Epithelial cell of esophagus (primary cell): ENCODE measurements at regions not wholly inside any gene's neighbourhood (a gene's known extent, or its start where the extent isn't known, plus 50 kb on each side); places are given as distances from the start of the nearest gene placed in this dataset.

Experiments
- DNase-seq: peaks from one replicate; pipeline ENCODE4 v3.0.0; 2010; ENCODE audit warnings: low read depth
- H3K4me3 ChIP-seq: 2 replicates; pipeline ENCODE4 v1.5.1; 2011; ENCODE audit warnings: mild to moderate bottlenecking, low read length, control low read depth
- TF ChIP-seq, protein P1 (sequence below): IDR thresholded peaks from 2 replicates; pipeline ENCODE4 v1.5.1; 2011; ENCODE audit warnings: low read depth, mild to moderate bottlenecking, low read length, control low read depth, inconsistent platforms; ENCODE audit not compliant: insufficient read depth; ENCODE audit errors: missing control alignments

DNA sequence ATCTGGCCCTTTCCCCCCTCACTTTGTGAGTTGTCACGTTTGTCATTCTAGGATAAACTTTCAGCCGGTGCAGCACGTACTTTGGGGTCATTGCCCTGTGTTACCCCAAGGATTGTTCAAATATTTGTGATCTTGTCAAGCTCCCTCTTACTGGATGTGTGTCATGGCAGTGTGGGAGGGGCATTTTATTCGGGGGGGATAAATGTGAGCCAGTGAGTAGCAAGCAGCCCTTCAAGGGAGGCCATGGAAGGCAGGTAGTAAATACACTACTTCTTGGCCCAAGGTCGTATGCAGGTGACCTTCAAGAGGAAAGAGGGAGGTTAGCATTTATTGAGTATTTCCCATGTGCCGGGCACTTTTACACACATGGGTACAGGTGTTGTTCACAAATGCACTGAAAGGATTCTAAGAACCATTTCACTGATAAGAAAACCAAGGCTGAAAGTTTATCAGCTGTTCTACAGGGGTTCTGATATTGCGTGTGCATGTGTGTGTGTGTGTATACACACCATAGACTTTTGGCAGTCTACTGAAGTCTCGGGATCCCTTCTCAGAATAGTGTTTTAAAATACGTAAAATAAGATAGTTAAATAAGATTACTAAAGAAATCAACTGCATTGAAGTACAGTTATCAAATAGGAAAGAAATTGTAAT lies 410.3 kb upstream of the TBX3 start:
- DNase-seq: no peak
- TF ChIP-seq, protein P1, sequence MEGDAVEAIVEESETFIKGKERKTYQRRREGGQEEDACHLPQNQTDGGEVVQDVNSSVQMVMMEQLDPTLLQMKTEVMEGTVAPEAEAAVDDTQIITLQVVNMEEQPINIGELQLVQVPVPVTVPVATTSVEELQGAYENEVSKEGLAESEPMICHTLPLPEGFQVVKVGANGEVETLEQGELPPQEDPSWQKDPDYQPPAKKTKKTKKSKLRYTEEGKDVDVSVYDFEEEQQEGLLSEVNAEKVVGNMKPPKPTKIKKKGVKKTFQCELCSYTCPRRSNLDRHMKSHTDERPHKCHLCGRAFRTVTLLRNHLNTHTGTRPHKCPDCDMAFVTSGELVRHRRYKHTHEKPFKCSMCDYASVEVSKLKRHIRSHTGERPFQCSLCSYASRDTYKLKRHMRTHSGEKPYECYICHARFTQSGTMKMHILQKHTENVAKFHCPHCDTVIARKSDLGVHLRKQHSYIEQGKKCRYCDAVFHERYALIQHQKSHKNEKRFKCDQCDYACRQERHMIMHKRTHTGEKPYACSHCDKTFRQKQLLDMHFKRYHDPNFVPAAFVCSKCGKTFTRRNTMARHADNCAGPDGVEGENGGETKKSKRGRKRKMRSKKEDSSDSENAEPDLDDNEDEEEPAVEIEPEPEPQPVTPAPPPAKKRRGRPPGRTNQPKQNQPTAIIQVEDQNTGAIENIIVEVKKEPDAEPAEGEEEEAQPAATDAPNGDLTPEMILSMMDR: no peak
- H3K4me3 ChIP-seq: no peak overlapping the region

DNA sequence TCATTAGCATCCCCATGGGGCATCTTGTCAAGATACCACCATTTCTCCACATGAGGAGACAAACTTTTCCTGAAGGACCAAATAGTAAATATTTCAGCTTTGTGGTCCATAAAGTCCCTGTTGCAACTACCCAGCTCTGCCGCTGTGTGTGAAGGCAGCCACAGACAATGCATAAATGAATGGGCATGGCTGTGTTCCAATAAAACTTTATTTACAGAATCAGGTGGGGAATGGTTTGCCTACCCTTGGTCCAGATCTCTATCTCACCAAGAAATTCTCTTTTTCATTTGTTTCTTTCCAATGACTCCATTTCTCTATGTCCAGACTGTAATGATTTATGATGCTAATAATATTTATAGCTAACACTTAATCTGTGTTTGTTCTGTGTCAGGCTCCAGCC lies 409.3 kb upstream of the TBX3 start:
- no peak for DNase-seq
- TF ChIP-seq, protein P1: no peak
- H3K4me3 ChIP-seq: no peak overlapping the region

DNA sequence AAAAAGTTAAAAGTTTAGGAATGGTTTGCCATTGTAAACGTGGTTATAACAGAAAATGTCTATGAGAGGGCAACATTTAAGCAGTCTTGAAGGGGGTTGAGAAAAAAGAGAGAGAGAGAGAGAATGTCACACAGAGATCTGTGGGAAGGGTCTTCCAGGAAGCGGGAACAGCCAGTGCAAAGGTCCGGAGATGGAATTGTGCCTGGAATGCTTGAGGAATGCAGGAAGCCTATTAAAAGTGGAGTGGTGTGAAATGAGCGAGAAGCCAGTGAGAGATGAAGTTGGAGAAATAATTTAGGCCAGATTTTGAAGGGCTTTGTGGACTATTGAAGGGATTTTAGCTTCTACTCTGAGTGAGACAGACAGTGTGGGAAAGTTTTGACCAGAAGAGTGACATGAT lies 406.8 kb upstream of the TBX3 start:
- no peak overlapping the region for H3K4me3 ChIP-seq
- DNase-seq: no peak
- TF ChIP-seq, protein P1: no peak

DNA sequence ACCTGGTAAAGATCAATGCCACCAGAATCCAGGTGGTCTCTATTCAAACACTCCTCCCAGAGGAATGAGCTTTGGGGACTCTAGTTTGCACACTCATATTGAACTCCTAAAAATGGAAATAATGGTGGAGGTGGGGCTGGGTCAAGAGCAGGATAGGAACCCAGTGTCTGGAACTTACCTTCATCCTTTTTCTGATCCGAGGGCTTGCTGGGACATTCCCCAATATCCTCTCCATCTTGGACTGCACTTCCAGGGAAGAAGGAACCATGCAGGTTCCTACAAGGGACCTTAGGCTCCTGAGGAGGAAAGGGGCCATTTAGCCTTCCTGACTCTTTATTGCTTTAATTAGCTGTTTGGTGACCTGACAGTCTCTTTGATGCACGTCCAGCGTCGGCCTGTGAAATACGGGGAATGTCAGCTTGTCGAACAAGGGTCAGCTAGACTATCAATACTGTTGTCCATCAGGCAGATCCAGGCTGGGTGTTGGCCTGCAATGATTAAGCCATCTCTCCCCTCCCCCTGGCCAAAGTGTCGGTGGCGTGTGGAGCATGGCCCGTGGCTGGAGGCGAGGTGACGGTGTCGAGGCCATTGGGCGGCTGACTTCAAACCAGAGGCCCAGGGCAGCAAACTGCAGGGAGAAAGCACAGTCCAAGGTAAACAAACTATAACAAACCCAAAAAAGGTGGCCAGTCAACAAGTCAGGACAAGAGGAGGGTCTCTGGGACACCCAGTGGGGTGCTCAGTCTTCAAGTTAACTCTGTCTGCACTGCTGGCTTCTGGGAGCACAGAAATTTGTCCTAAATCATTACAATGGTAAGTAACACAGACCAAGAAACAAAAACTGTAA lies 405.2 kb upstream of the TBX3 start:
- no peak for DNase-seq
- TF ChIP-seq, protein P1: no peak
- H3K4me3 ChIP-seq: no peak overlapping the region

DNA sequence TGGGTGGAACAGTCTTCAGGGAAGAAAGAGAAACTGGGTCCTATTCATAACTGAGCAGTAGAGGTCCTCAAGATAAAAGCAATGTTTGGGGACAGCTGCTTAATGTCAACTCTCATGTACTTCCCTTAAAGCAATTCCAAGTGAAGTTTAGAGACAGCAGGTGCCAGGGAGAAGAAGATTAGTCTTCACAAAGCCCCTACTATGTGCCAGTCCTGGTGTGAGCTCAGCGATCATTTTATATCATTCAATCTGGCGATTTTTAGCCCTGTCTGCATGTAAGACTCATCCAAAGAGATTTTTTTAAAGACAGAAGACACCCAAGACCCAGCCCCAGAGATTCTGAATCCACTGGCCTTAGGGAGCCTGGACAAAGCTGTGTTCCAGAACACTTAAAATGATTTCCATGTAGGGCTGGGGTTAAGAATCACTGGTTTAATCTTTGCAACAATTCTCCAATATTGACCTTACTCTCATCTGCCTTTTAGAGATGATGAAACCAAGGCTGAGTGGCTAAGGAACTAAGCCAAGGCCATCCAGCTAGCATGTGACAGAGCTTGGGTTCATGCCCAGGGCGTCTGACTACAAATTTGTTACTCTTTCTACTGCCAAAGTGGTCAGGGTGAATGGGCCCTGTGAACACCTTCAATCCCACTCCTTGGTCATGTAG lies 404.5 kb upstream of the TBX3 start:
- no peak for DNase-seq
- TF ChIP-seq, protein P1: no peak
- no peak overlapping the region for H3K4me3 ChIP-seq

DNA sequence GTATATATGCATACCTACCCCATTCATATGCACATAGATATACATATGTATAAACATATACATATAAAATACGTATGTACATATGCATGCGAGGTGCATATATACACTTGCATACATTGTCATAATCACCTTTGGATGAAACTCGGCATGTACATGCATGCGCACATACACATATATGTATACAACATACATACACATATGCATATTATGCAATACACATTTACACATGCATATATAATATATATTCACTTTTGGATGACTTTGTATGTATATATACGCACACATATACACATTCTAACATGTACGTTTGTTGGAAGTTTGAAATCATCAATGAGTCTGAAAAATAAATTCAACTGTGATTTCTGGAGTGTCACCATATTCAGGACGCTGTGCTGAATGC lies 401.6 kb upstream of the TBX3 start:
- no peak overlapping the region for H3K4me3 ChIP-seq
- DNase-seq: no peak
- TF ChIP-seq, protein P1: no peak

DNA sequence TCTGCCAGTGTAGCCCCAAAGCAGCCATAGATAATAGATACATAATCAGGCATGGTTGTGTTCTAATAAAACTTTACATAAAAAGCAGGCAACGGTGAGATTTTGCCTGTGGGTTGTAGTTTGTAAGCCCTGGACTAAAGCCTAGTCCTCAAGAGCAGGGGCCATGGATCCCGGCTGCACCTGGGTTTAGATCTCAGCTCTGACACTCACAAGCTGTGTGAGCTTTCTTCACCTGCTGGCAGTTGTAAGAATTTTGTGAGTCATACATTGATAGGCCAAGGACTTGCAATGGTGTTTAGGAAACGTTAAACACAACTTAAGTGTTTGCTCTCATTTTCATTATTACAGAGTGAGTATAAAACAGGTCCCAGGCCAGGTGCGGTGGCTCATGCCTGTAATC lies 395.8 kb upstream of the TBX3 start:
- TF ChIP-seq, protein P1: no peak
- DNase-seq: peak; percentile 31
- no peak overlapping the region for H3K4me3 ChIP-seq
